A673 (cell line): ENCODE measurements at regions not wholly inside any gene's neighbourhood (a gene's known extent, or its start where the extent isn't known, plus 50 kb on each side); places are given as distances from the start of the nearest gene placed in this dataset.

Source experiments
- BruUV-seq: library from RNA; stranded (reverse); fragments of 400-500 nt; replicated peaks from 2 replicates; lab custom pipeline; 2021; lab: Mats Ljungman, UMichigan
- CTCF ChIA-PET: fragments of 300-600 bp; sonication (Branson Sonifier 250); formaldehyde crosslinking; loops from one replicate; lab custom pipeline; 2022; ENCODE audit warnings: antibody characterized with exemption; lab: Charles Lee
- POLR2A ChIA-PET: fragments of 300-600 bp; sonication (Branson Sonifier 250); formaldehyde crosslinking; loops from one replicate; lab custom pipeline; 2022; ENCODE audit warnings: antibody characterized with exemption; ENCODE audit not compliant: low non-redundant PET; lab: Charles Lee
- DNase-seq: peaks from one replicate; pipeline ENCODE4 v3.0.0-alpha.2; 2015; ENCODE audit warnings: low spot score
- H3K27ac ChIP-seq: fragments of 200-600 bp; sonication (generic); 2 replicates; pipeline ENCODE4 v1.5.1; 2016; ENCODE audit warnings: mixed run types, low read depth, mild to moderate bottlenecking, mixed read lengths, antibody characterized with exemption, low read length; ENCODE audit not compliant: poor library complexity, severe bottlenecking
- H3K27me3 ChIP-seq: fragments of 200-600 bp; sonication (generic); replicated peaks from 2 replicates; pipeline ENCODE4 v1.6.1; 2017; ENCODE audit warnings: mixed run types, low read depth, mild to moderate bottlenecking, mixed read lengths, antibody characterized with exemption, low read length; ENCODE audit not compliant: insufficient read depth, poor library complexity
- H3K36me3 ChIP-seq: fragments of 200-600 bp; sonication (generic); 2 replicates; pipeline ENCODE4 v1.6.1; 2016; ENCODE audit warnings: mixed run types, mild to moderate bottlenecking, mixed read lengths, antibody characterized with exemption, low read length; ENCODE audit not compliant: insufficient read depth, poor library complexity, severe bottlenecking
- H3K4me1 ChIP-seq: fragments of 200-600 bp; sonication (generic); 2 replicates; pipeline ENCODE4 v1.6.1; 2017; ENCODE audit warnings: mixed run types, mild to moderate bottlenecking, mixed read lengths, antibody characterized with exemption, low read length; ENCODE audit not compliant: insufficient read depth, poor library complexity, severe bottlenecking
- H3K4me3 ChIP-seq: fragments of 200-600 bp; sonication (generic); 2 replicates; pipeline ENCODE4 v1.5.1; 2016; ENCODE audit warnings: low read depth, mixed run types, mild to moderate bottlenecking, mixed read lengths, low read length; ENCODE audit not compliant: poor library complexity, severe bottlenecking
- H3K9me3 ChIP-seq: fragments of 200-600 bp; sonication (generic); 2 replicates; pipeline ENCODE4 v1.6.1; 2016; ENCODE audit warnings: mixed run types, low read depth, mild to moderate bottlenecking, mixed read lengths, antibody characterized with exemption, low read length; ENCODE audit not compliant: poor library complexity, severe bottlenecking
- CTCF ChIP-seq: fragments of 300-800, 200-600 bp; sonication (generic); conservative IDR thresholded peaks from 2 replicates; pipeline ENCODE4 v1.5.1; 2017; ENCODE audit warnings: low read depth, mild to moderate bottlenecking, antibody characterized with exemption, low read length, moderate library complexity, mixed read lengths
- EZH2 ChIP-seq: fragments of 200-600 bp; sonication (generic); IDR thresholded peaks from 2 replicates; pipeline ENCODE4 v1.6.1; 2017; ENCODE audit warnings: borderline replicate concordance, low read depth, mild to moderate bottlenecking, mixed read lengths, antibody characterized with exemption, low read length; ENCODE audit not compliant: poor library complexity, severe bottlenecking
- intact Hi-C: fragments of 100-400 bp; cut with micrococcal nuclease; formaldehyde crosslinking; loops from one replicate; pipeline ENCODE4 v1.10.0; 2022; ENCODE audit not compliant: unreplicated experiment

GRCh38 chrX:55169782-55170181 is 50.4 kb upstream of the PAGE5 start:
- Histone ChIP-seq H3K27me3 (no peaks in the 10 kb centered on the region), H3K4me1 (no peaks in the 10 kb centered on the region), H3K36me3 (no peaks in the 10 kb centered on the region), H3K27ac (no peak overlapping the region), H3K4me3 (no peak overlapping the region), H3K9me3 (no peaks in the 10 kb centered on the region)
- BruUV-seq, result no TSS peak
- ChIA-PET CTCF (no interaction called here), POLR2A (no interaction called here)
- intact Hi-C loops, result no loop called here
- DNase-seq, result no peak
- TF ChIP-seq CTCF (no peak), EZH2 (no peak)
